NCI-H146 treated with DMSO at 0.1 percent for 48 hours (cell line): ENCODE measurements at regions not wholly inside any gene's neighbourhood (a gene's known extent, or its start where the extent isn't known, plus 50 kb on each side); places are given as distances from the start of the nearest gene placed in this dataset.
"Not testable (repeated sequence)": the region's sequence is repeated elsewhere in the genome, so short reads cannot be mapped to it uniquely, and the experiment has no call there.

ENCODE experiments used
- DNase-seq: peaks from one replicate; lab custom pipeline; 2025; ENCODE audit not compliant: unreplicated experiment; lab: John Stamatoyannopoulos, UW

DNA sequence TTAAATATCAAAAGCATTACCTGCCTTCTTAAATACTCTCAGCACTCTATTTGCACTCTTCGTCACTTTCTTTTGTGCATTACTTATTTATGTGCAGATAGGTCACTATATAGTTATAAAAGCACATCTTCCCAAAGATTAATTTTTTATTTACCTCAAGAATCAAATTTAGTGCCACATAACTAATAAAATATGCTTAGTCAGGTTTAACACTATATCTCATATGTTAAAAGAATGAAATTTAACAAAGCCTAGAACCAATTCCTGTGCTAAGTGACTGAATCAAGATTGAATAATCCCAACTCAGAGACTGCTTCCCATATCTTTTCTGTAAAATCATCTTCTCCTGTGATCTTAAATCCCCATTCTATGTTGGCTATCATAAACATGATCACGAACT, 957.5 kb upstream of the NXPH2 start:
- DNase-seq, result no peak

DNA sequence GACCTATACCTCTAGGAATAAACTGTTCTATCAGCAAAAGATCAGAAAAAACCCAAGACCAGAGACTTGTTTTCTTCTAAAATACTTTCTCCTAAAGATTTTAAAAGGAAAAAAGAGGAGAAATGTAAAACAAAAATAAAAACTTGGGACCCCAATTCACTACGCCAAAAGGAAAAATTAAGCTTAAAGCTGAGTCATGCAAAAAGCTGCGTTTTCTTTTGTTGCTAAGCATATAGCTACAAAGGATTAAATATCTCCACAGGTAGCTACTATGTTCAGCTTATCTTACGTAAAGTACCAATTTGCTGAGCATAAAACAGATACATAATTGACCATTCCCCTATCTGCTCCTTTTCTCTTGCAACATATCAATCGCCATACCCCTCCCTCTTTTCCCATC, 950.0 kb upstream of the NXPH2 start:
- DNase-seq, result peak; percentile 84

DNA sequence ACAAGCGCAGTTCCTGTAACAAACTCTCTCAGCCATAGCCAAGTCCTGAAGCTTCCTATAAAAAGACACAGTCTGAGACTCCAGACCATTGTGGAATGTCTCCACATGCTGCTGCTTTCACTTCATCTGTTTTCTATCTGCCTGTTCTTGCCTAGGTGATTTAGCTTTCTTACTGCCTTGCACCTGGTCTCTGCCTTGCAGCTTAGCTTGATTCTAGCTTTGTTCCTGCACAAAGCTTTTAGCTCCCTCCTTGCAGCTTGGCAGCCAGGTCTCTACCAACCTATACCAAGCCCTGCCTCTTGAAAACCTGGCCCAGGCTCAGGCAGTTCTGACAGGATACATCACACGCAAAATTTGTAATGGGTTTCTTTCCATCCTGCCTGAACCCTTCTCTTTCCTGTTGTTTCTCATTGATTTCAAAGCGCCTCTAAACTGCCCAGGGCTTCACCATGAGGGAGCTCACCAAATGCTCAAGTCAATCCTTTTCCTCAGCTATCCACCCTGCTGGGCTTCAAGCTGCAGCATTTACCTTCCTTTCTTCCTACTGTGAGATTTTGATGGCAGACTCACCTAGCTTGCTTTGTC, 941.3 kb upstream of the NXPH2 start:
- DNase-seq, result peak; percentile 73

DNA sequence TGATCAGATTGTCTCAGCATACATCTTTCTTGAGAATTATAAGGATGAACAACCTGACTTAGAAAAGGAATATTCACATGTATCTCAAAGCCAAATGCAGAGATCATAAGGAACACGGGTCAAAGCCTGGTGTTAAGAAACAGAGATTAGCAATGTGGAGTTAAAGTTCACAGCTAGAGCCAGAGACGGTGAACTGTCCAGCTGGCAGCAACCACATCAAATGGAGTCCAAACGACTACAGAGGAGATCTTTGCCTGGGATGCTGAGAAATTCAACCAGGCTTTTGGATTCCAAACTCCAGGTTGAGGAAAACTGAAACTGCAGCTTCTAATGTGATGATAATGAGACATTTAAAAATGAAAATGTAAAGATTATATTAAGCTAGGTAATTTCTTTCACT, 939.9 kb upstream of the NXPH2 start:
- DNase-seq, result no peak

DNA sequence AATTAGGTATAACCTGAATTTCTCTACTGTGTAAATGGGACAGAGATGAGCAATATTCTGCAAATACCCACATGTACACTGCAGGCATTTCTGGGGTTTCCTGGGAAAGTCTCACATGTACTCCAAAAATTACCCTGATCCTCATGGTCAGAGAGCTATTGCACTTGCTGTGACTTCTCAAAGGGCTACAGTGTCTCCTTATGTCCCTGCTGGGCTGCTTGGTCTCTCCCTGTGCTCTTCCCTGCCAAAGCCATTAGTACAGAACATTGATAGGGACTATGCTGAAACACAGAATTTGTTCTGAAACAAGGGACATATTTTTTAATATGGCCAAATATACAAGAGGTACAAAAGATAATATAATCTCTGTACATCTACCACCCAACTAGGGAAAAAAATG, 924.4 kb upstream of the NXPH2 start:
- DNase-seq, result no peak

DNA sequence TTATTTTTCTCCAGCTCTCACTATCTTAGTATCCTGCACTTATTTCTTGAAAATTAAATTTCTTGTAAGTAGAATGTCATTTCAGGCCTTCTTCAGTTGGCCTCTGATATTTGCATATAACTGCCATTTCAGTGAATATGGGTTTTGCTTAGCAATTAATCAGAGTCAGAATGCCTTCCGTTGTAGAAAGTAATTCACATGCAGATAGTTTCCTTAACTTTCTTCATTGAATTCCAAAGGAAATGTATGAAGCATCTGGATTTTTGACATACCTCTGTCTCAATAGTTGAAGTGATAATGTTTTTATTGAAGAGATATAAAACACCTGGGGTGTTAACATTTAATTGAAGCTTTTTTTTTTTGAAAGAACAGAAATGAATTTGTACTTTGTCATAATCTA, 914.1 kb upstream of the NXPH2 start:
- DNase-seq, result no peak

DNA sequence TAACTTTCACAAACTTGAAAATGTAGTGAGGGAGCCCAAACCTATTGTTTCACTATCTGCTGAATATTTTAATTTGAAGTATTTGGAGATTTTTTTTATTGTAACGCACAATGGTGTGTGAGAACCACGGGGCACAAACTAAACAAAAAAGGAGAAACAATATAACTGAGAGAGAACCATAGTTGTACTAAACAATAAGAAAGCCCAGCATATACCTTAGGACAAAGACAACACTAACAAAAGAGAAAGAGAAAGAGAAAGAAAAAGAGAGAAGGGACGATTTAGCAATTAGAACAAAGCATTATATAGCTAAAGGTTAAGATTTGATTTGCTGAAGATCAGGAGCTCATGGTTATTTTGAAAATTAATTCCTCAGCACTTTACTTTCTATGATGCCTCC, 906.0 kb upstream of the NXPH2 start:
- DNase-seq, result no peak

DNA sequence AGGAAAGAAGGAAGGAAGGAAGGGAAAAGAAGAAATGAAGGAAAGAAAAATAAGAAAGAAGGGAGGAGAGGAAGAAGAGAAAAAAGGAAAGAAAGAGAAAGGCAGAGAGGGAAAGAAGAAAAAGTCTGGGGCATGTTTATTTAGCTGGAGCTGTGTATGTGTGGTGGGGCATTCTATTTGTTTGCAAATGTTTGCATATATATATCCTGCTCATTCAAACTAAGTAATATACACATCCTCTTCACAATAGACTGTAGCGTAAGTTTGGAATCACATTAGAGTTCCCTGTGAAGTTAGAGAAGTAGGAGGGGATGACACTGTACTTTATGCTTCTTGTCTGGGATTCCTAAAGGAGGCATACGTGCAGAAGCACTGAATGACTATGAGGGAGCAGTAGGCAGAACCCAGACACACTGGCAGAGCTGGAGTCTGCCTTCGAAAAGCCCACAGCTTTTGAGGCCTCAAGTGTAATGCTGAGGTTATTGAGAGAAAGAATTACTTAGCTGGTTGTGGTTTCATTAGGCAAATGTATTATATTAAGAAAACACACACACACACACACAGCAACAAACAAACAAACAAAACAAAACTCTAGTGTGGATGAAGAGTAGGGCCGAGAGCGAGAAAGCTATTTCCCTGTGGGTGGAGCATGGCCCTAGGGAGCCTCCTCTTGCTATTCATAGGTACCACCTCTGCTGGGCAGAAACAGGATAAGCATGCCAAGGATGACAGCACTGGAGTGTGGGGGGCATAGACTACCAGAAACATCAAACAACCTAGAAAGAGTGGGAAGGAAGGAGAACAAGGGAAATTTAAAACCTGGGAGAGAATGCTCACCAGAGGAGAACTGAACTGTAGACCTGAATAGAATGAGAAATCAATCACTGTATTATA, 905.1 kb upstream of the NXPH2 start:
- no peak for DNase-seq

DNA sequence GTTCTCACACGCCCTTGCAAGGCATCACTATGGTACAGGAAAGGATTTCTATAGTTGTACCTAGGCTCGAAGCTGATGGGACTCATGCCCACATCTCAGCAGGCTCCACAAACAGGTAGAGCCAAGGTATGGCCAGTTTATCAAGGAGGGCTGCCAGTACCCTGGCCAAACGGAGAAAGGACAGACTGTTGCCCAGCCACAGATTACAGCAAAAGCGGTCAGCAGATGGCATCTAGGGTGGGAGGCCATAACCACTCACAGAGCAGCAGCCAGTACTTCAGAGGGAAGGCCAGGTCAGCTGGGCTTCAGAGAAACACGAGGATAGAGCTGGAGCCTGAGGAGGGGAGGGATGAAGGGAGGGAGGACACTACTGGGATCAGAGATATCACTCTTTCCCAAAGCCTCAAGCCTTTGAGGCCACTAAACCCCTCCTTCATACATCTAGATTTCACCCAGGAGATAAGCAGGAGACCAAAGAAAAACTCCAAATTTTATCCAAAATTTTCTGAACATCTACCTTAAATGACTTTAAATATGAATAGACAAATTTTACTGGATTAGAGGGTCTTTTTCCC, 904.2 kb upstream of the NXPH2 start:
- no peak for DNase-seq

DNA sequence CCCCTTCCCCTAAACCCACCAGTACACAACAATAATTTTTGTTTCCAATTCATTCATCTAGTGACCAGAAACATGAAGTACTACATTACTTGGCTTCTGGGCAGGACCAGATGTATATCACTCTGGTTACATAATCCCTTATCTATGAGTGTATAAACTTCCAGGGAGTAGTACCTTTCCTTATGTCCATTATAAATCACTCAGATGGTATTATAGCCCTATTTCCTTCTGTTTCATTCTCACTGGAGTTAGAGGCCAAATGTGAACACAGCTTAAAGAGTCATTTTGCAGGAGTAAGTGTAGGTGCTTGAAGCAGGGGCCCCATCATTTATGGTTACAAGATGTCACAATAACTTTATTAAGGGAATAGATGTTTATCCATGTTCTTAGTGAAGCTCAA, 894.4 kb upstream of the NXPH2 start:
- DNase-seq, result no peak

DNA sequence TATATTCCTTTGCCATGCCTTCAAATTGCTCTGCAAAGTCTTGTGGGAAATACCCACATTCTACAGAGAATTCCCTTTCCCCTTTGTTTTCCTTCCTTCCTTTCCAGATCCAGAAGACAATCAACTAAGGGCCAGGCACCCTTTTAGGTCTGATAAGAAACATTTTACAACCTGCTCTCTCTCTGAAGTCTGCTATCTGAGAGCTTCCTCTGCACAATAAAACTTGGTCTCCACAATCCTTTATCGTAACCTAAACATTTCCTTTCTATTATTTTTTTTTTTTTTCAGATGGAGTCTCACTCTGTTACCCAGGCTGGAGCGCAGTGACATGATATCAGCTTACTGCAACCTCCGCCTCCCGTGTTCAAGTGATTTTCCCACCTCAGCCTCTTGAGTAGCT, 893.3 kb upstream of the NXPH2 start:
- DNase-seq, result not testable (repeated sequence)

DNA sequence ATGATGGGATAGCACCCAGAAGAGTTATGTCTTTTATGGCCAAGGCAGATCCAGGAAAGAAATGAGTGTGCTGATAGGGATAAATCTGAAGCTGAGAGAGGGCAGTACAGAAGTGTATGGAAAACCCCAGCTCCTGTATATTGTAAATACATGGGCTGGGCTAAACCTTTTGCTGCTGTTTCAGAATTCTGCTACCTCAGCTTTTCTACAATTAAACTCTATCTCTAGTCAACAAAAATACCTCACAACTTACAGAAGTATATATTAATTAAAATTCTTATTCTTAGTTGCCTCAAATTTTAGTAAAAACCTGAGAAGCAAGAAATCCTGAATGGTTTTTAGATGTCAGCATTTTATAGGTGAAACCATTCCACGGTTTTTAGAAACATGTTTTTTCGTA, 889.5 kb upstream of the NXPH2 start:
- no peak for DNase-seq

DNA sequence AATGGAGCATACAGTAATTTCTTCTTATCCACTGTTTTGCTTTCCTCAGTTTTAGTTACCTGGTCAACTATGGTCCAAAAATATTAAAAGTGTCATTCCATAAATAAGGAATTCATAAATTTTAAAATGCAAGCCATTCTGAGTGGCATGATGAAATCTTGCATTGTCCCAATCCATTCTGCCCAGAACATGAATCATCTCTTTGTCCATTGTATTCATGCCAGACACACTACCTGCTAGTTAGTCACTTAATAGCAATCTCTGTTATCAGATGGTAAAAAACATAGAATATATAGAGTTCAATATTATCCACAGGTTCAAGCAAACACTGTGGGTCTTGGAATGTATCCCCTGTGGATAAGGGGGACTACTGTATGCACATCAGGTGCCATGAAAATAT, 872.2 kb upstream of the NXPH2 start:
- DNase-seq, result no peak

DNA sequence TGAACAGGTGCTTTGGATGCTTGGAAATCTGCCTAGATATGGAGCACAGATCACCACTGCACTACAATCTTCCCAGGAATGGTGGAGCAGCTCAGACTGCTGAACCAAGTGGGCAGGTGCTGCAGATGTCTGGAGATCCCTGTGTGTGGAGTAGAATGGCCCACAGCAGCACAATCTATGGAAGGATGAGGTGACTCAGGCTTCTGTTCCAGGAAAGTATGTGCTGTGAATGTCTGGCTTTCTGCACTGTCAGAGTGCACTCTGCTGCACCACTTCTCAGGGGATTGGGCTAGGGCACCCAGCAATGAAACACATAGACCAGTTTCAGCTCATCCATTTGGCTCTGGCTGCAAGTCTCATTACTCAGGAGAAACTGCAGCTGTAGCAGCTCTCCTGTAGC, 865.4 kb upstream of the NXPH2 start:
- DNase-seq, result peak; percentile 14

DNA sequence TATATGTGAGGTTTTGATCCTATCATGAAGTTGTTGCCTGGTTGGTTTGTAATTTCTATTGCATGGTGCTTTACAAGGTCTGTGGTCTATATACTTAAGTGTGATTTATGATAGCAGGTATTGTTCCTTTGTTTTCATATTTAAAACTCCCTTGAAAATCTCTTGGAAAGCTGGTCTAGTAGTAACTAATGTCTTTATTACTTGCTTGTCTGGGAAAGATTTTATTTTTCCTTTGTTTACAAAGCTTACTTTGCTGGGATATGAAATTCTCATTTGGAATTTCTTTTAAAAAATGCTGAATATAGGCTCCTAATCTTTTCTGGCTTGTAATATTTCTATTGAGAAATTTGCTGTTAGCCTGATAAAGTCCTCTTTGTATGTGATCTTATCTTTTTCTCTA, 862.9 kb upstream of the NXPH2 start:
- DNase-seq, result no peak

DNA sequence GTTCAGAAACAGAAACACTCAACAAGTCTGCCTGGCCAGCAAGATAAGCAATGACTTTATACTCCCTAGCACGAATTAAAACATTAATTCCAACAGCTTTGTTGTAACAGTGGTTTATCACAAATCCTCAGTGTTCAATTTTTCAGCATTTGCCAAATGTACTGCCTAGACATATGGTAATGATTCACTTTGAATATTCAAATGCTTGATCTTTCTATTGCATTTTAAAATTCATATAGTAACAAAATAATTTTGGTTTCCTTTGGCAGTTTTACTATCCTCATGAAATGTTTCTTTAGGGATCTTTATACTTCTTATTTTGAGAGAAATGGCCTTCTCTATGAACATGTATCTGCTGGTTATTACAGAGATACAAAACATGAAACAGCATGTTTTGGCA, 851.8 kb upstream of the NXPH2 start:
- DNase-seq, result no peak

DNA sequence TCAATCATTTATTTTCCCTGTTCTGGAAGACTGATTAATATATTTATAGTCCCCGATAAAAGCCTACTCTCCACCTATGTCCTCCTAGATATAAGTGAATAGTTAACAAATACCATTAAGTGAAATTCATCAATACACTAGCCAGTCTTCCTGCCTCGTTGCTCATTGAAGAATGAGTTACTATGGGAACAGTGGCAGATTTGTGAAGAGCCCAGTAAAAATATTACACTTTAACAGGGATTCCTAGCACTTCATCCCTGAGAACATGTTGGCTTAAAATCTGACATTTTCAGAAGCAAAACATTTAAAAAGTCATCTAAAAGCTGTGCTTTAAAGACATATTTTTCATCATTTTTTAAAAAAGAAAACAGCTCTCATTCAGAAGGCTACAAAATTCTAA, 848.7 kb upstream of the NXPH2 start:
- no peak for DNase-seq

DNA sequence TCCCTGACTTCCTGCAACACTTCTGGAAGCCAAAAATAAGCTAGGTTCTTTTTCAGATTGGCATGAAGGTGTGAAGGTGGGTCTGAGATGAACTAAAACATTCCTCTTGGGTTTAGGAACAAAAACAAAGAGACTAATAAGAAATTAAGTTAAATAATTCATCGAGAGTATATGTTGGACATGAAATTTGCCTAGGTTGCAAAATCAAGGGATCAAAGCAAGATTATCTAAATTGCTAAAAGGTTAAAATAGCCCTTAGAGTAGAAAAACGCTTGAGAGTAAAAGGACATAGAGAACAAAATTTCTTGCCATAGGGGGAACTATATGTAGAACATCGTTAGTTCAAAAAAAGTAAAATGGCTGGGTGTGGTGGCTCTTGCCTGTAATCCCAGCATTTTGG, 845.9 kb upstream of the NXPH2 start:
- no peak for DNase-seq

DNA sequence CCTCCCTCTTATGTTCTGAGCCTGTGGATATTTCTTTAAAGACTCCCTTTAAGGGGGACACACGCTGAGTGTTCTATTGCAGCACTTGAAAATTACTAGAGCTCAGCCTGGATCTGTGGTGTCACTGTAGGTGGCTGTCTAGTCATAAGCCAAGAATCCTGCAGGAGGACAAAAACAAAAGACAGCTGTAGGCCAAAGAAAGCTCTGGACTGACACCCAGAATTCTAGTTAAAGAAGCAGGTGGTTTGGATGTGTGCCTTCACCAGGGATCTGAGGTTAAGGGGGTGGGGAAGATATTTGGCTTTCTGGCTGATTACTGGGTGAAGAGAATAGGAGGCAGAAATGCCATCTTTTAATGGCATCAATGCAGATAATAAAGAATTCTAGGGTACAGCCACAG, 842.5 kb upstream of the NXPH2 start:
- DNase-seq, result no peak

DNA sequence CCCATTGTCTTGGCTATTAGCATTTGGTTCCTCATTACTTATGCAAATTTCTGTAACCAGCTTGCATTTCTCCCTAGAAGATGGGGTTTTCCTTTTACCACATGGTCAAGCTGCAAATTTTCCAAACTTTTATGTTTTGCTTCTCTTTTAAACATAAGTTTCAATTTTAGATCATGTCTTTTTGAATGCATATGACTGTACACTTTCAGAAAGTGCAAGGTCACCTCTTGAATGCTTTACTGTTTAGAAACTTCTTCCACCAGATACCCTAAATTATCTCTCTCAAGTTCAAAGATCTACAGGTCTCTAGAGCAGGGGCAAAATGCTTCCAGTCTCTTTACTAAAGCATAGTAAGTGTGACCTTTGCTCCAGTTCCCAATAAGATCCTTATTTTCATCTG, 837.6 kb upstream of the NXPH2 start:
- DNase-seq, result no peak

DNA sequence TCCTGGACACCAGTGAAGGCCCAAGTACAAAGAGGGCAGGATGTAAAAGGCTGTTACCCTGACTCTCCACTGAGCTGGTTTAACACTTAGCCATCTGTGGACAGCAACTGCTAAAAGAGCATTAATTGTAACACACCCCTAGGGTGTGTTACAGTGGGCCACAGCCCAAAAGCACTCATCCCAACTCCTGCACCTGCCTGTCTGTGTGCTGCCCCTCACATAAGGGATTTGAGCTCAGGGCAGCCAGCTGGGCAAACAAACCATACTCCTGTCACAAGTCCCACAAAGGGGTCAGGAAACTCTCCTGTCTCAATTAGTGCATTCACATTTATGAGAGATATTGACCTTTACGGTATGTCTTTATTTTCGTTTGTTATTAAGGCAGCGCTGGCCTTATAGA, 833.1 kb upstream of the NXPH2 start:
- DNase-seq, result peak; percentile 98

DNA sequence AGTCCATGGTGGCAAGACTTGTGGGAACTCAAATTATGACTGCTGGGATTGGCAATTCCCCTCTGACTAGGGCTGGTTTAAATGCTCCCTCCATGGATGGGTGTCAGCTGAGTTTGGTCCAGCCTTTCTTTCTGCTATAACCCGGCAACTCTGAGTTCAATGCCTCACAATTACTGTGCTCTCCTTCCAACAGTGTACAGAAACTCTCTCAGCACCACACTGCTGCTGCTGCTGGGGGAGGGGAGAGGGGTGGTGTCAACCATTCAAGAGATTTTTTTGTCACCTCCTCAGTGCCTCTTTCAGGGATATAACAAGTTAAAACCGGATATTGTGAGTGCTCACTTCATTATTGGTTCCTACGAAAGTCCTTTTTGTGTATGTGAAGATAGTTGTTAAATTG, 830.3 kb upstream of the NXPH2 start:
- no peak for DNase-seq

DNA sequence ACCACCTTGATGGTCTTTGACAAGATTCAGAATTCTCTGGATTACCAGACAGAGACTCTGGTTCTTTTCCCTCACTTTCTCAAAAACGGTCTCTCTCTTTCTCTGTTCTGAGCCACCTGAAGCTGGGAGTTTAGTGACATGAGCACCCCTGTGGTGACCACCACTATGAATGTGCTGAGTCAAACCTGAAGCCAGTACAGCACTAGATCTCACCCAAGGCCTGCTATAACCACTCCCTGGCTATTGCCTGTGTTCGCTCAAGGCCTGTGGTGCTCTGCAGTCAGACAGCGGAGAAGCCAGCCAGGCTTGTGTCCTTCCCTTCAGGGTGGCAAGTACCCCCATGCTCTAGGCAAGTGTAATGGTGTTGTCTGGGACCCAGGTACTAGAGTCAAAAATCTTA, 828.9 kb upstream of the NXPH2 start:
- no peak for DNase-seq
